ENCODE measurements at regions not wholly inside any gene's neighbourhood (a gene's known extent, or its start where the extent isn't known, plus 50 kb on each side); places are given as distances from the start of the nearest gene placed in this dataset.

GRCh38 chr18:60873708-60874107, 459.5 kb upstream of the CDH20 start:
- no peak overlapping the region for H3K27ac ChIP-seq (ENCODE audit: low read depth in 1 of 2, low read length in 2 of 2)
- H3K4me1 ChIP-seq (ENCODE audit: control insufficient read depth in 4 of 4, insufficient read depth in 4 of 4, low read length in 3 of 4): no peaks in the 10 kb centered on the region
- no peak overlapping the region for H3K9ac ChIP-seq (ENCODE audit: low read depth in 1 of 2, low read length in 2 of 2)
- no peak for TF ChIP-seq RAD21 (IDR thresholded peaks at IDR 0.05)
- TF ChIP-seq ZBTB33 (IDR thresholded peaks at IDR 0.05): no peak
- no peak for TF ChIP-seq GABPA (IDR thresholded peaks at IDR 0.05 in 1 of 2, conservative IDR thresholded peaks at IDR 0.05 in 1 of 2)
- TF ChIP-seq EGR1 (IDR thresholded peaks at IDR 0.05; ENCODE audit: low read depth in 2 of 2): no peak
- TF ChIP-seq ATF3 (IDR thresholded peaks at IDR 0.05): no peak
- TF ChIP-seq FOXA2 (IDR thresholded peaks at IDR 0.05): no peak
- TF ChIP-seq SP1 (IDR thresholded peaks at IDR 0.05): no peak
- no peak for TF ChIP-seq MAX (IDR thresholded peaks at IDR 0.05)
- TF ChIP-seq FOXA1 (IDR thresholded peaks at IDR 0.05): no peak
- no peak for TF ChIP-seq JUND (IDR thresholded peaks at IDR 0.05)
- TF ChIP-seq CTCF (IDR thresholded peaks at IDR 0.05; ENCODE audit: low read depth, low read length, missing input control): no peak
- no peak for TF ChIP-seq REST (IDR thresholded peaks at IDR 0.05)
- TF ChIP-seq RXRA (IDR thresholded peaks at IDR 0.05): no peak
- H3K36me3 ChIP-seq (ENCODE audit: control insufficient read depth in 4 of 4, insufficient read depth in 3 of 4, low read depth in 1 of 4, low read length in 3 of 4): no peaks in the 10 kb centered on the region
- DNase-seq (ENCODE audit: low spot score): no peak
- H3K9me3 ChIP-seq (ENCODE audit: control insufficient read depth in 4 of 4, low read length in 3 of 4): no peaks in the 10 kb centered on the region
- no peak overlapping the region for H3K4me3 ChIP-seq (ENCODE audit: low read depth in 1 of 3, low read length in 3 of 3)
- H3K27me3 ChIP-seq (ENCODE audit: control insufficient read depth in 4 of 4, insufficient read depth in 4 of 4, low read length in 3 of 4): peaks cover 0 to 5% (median 0%) of the 10 kb centered on the region in 4 donors

GRCh38 chr18:60875957-60876507, 457.2 kb upstream of the CDH20 start:
- Histone ChIP-seq H3K4me3 (ENCODE audit: low read depth in 1 of 3, low read length in 3 of 3) (no peak overlapping the region), H3K9me3 (ENCODE audit: control insufficient read depth in 4 of 4, low read length in 3 of 4) (no peaks in the 10 kb centered on the region), H3K27me3 (ENCODE audit: control insufficient read depth in 4 of 4, insufficient read depth in 4 of 4, low read length in 3 of 4) (peaks cover 0 to 5% (median 0%) of the 10 kb centered on the region in 4 donors), H3K27ac (ENCODE audit: low read depth in 1 of 2, low read length in 2 of 2) (no peak overlapping the region), H3K4me1 (ENCODE audit: control insufficient read depth in 4 of 4, insufficient read depth in 4 of 4, low read length in 3 of 4) (no peaks in the 10 kb centered on the region), H3K9ac (ENCODE audit: low read depth in 1 of 2, low read length in 2 of 2) (no peak overlapping the region), H3K36me3 (ENCODE audit: control insufficient read depth in 4 of 4, insufficient read depth in 3 of 4, low read depth in 1 of 4, low read length in 3 of 4) (no peaks in the 10 kb centered on the region)
- no peak for DNase-seq (ENCODE audit: low spot score)
- WGBS: 83% methylated on average over 6 of the region's 6 CpGs
- TF ChIP-seq RXRA (IDR thresholded peaks at IDR 0.05) (no peak), SP1 (IDR thresholded peaks at IDR 0.05) (no peak), EGR1 (IDR thresholded peaks at IDR 0.05; ENCODE audit: low read depth in 2 of 2) (no peak), JUND (IDR thresholded peaks at IDR 0.05) (no peak), CTCF (IDR thresholded peaks at IDR 0.05; ENCODE audit: low read depth, low read length, missing input control) (no peak), ZBTB33 (IDR thresholded peaks at IDR 0.05) (no peak), GABPA (IDR thresholded peaks at IDR 0.05 in 1 of 2, conservative IDR thresholded peaks at IDR 0.05 in 1 of 2) (no peak), HNF4A (conservative IDR thresholded peaks at IDR 0.05) (no peak), FOXA2 (IDR thresholded peaks at IDR 0.05) (no peak), ATF3 (IDR thresholded peaks at IDR 0.05) (no peak), YY1 (IDR thresholded peaks at IDR 0.05) (no peak), NR2F2 (IDR thresholded peaks at IDR 0.05) (no peak), HNF4G (IDR thresholded peaks at IDR 0.05) (no peak), FOXA1 (IDR thresholded peaks at IDR 0.05) (no peak)
